BE2C (cell line): ENCODE measurements at regions not wholly inside any gene's neighbourhood (a gene's known extent, or its start where the extent isn't known, plus 50 kb on each side); places are given as distances from the start of the nearest gene placed in this dataset.

Source experiments
- DNase-seq: peaks from one replicate; pipeline ENCODE4 v3.0.0-alpha.2; 2020
- H3K27me3 ChIP-seq: fragments of 250-450 bp; sonication (Bioruptor Pico); 2 replicates; pipeline ENCODE4 v1.5.1; 2020; ENCODE audit warnings: mild to moderate bottlenecking
- H3K36me3 ChIP-seq: fragments of 250-450 bp; sonication (Bioruptor Pico); 2 replicates; pipeline ENCODE4 v1.5.1; 2020; ENCODE audit warnings: mild to moderate bottlenecking
- H3K4me1 ChIP-seq: fragments of 250-450 bp; sonication (Bioruptor Pico); 2 replicates; pipeline ENCODE4 v1.5.1; 2020
- H3K4me3 ChIP-seq: 2 replicates; pipeline ENCODE4 v1.5.1; 2011; ENCODE audit warnings: low read depth, low read length
- H3K9me3 ChIP-seq: fragments of 250-450 bp; sonication (Bioruptor Pico); 2 replicates; pipeline ENCODE4 v1.5.1; 2020
- TF ChIP-seq, protein P1 (sequence below): IDR thresholded peaks from 2 replicates; pipeline ENCODE4 v1.5.1; 2012; ENCODE audit warnings: mild to moderate bottlenecking, low read depth, low read length

DNA sequence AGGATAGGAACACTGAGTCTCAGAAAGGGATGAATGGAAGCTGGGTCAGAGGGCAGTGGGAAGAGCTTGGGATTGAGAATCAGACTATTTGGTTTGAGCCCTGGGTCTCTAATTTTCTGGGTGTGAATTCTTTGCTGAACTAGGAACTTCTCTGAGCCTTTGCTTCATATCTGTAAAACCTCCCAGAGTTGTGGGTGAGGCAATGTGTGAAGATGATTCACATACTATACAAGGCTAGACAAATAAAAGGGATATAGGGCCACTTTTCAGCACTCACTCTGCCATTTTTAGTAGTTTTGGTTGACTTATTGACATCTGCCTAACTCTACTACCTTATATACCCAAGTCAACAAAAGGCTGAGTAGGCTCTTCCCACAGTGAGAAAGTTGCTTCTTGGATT, 77.7 kb upstream of the JUN start:
- H3K4me1 ChIP-seq, result no peaks in the 10 kb centered on the region
- no peak for DNase-seq
- no peaks in the 10 kb centered on the region for H3K27me3 ChIP-seq
- TF ChIP-seq, protein P1, sequence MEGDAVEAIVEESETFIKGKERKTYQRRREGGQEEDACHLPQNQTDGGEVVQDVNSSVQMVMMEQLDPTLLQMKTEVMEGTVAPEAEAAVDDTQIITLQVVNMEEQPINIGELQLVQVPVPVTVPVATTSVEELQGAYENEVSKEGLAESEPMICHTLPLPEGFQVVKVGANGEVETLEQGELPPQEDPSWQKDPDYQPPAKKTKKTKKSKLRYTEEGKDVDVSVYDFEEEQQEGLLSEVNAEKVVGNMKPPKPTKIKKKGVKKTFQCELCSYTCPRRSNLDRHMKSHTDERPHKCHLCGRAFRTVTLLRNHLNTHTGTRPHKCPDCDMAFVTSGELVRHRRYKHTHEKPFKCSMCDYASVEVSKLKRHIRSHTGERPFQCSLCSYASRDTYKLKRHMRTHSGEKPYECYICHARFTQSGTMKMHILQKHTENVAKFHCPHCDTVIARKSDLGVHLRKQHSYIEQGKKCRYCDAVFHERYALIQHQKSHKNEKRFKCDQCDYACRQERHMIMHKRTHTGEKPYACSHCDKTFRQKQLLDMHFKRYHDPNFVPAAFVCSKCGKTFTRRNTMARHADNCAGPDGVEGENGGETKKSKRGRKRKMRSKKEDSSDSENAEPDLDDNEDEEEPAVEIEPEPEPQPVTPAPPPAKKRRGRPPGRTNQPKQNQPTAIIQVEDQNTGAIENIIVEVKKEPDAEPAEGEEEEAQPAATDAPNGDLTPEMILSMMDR, result no peak
- no peaks in the 10 kb centered on the region for H3K36me3 ChIP-seq
- no peaks in the 10 kb centered on the region for H3K9me3 ChIP-seq
- H3K4me3 ChIP-seq, result no peak overlapping the region

DNA sequence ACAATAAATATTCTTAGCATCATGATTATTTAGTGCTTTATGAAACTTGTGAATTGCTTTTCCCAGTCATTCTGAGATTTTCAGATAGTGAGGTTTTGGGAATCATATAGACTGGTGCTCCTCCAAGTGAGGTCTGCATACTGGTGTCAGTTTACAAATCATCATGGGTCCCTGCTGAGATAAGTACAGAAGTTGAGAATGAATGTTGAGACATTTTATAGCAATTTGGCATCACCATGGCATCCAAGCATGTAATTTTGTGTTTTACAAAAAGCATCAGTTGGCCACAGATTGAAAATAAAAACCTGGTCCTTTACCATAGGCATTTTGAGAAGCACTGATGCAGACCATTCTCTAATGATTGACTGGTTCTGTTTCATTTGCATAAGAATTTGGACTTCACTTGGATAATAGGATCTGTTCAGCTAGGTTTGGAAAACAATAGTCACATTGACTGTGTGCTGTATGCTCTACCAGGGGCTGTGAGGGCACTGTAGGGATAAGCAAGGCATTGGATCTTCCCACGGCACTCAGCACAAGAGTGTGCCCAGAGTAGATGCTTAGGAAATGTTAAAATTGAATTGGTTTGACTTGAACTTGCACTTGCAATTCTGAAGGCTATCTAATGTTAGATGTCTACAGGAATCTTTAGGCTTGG, 79.0 kb upstream of the JUN start:
- no peak for DNase-seq
- TF ChIP-seq, protein P1, result no peak
- H3K9me3 ChIP-seq, result no peaks in the 10 kb centered on the region
- no peak overlapping the region for H3K4me3 ChIP-seq
- H3K36me3 ChIP-seq, result no peaks in the 10 kb centered on the region
- no peaks in the 10 kb centered on the region for H3K27me3 ChIP-seq
- no peaks in the 10 kb centered on the region for H3K4me1 ChIP-seq

DNA sequence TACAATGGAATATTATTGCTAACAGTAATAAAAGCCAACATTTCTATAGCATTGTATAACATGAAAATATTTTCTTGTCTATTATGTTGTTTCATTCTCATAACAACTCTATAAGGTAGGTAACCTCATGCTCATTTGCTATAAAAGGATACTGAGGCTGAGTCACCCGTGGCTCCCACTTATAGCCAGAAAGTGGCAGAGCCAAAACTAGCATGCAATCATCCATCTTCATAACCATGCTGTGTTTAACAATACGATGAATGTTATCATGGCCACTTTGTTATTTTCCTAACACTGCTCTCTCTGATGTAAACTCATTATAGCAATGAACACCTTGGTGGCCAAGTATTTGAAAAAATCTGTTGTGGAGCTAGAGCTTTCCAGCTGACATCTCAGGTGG, 80.8 kb upstream of the JUN start:
- TF ChIP-seq, protein P1, result no peak
- no peak overlapping the region for H3K4me3 ChIP-seq
- no peak for DNase-seq

DNA sequence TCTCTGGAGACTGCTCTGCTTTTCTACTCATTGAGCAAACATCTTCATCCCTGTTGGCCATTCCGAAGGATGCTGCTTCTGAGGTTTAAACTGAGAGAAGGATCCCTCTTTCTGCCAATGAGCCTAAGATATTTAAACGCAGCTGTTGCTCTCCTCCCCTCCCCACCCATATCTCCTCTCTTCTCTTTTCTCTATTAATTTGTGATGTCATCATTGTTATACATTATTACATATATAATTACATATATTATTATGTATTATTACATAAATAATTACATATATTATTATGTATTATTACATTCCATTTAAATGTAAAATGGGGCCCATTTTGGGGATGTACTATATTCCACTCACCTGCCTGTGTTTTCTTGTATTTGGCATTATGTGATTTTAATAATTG, 82.7 kb upstream of the JUN start:
- TF ChIP-seq, protein P1, result no peak
- H3K36me3 ChIP-seq, result no peaks in the 10 kb centered on the region
- no peak overlapping the region for H3K4me3 ChIP-seq
- no peak for DNase-seq
- no peaks in the 10 kb centered on the region for H3K9me3 ChIP-seq
- no peaks in the 10 kb centered on the region for H3K27me3 ChIP-seq
- no peaks in the 10 kb centered on the region for H3K4me1 ChIP-seq

More for the DNA sequence above, 80.8 kb upstream of the JUN start:
- H3K4me1 ChIP-seq, result no peaks in the 10 kb centered on the region
- no peaks in the 10 kb centered on the region for H3K9me3 ChIP-seq
- no peaks in the 10 kb centered on the region for H3K36me3 ChIP-seq
- no peaks in the 10 kb centered on the region for H3K27me3 ChIP-seq

DNA sequence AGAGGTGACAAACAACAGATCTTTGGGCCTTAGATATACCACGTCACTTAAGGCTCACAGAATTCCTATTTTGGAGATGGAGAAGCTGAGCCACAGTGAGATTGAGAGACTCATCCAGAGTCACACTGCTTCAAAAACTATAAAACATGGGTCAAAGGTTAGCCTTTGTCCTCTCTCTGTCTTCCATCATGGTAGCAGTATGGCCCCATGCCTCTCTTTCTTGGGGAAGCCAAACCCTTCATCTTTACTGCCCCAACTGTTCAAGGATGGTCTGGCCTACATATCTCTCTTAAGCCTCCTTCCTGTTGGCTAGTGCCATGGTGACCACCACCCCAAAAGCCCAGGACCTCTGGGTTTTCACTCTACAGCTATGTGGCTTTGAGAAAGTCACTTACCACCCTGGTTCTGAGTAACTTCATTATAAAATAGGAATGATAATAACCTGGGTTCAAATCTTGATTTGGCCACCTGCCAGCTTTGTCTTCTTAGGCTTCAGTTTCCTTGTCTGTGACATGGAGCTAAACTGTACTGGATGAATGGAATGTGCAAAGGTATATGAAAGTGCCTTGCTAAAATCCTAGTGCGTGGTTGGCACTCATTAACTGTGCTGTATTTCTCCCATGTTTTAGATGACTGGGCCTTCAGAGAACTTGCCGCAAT, 85.9 kb upstream of the JUN start:
- Histone ChIP-seq H3K36me3 (no peaks in the 10 kb centered on the region), H3K4me3 (no peak overlapping the region), H3K9me3 (no peaks in the 10 kb centered on the region), H3K27me3 (no peaks in the 10 kb centered on the region), H3K4me1 (peaks cover 8% of the 10 kb centered on the region)
- DNase-seq, result no peak
- TF ChIP-seq, protein P1, result no peak

DNA sequence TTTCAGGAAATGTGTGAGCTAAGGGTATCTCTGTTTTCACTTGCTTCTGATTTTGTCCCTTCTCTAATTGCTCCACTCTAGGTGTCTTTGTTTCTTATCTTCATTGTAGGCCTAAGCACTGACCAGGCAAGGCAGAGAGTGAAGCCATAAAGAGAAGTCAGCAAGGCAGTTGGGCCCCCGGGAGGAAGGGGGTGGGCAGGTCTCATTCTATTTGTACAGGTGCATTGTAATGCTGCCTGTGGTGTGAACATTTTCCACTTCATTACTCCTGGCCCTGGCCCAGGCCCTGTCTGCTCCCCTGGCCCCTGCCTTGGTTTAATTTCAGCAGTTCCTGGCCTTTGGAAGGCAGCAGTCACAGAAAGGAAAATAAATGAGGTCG, 86.4 kb upstream of the JUN start:
- TF ChIP-seq, protein P1, result no peak
- Histone ChIP-seq H3K27me3 (no peaks in the 10 kb centered on the region), H3K4me3 (no peak overlapping the region), H3K9me3 (no peaks in the 10 kb centered on the region), H3K36me3 (no peaks in the 10 kb centered on the region), H3K4me1 (peaks cover 12% of the 10 kb centered on the region)
- DNase-seq, result no peak
